ENCODE measurements at regions not wholly inside any gene's neighbourhood (a gene's known extent, or its start where the extent isn't known, plus 50 kb on each side); places are given as distances from the start of the nearest gene placed in this dataset.
"Not testable (repeated sequence)": the region's sequence is repeated elsewhere in the genome, so short reads cannot be mapped to it uniquely, and the experiment has no call there.

GRCh38 chr11:82045748-82046457, 687.8 kb downstream of the FAM181B start:
- no peak for DNase-seq

- no peak for DNase-seq
Observed at GRCh38 chr11:82043316-82043715, 690.3 kb downstream of the FAM181B start.

- DNase-seq, result no peak
Observed at GRCh38 chr11:82041764-82042163, 691.9 kb downstream of the FAM181B start.

- DNase-seq, result no peak
Observed at GRCh38 chr11:82038154-82038553, 695.5 kb downstream of the FAM181B start.

DNA sequence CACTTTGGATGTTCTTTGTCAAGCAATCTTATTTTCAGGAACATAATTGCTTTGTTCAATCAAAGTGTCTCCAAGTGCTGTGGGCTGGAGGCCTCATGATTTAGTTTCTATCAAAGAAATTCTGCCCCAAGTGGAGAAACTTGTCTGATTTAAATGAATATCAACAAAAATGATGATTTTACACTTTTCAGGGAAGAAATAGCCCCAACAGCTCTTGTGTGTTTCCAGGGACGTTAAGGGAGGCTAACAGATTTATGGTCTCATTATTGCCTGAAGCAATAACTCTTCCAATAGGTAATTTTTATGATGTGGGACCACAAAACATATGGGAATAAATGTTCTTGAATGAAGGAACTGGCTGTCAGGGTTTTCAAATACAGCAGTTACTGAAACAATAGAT, 699.1 kb downstream of the FAM181B start:
- DNase-seq, result no peak

GRCh38 chr11:82027335-82027734, 706.3 kb downstream of the FAM181B start:
- not testable (repeated sequence) for DNase-seq

DNA sequence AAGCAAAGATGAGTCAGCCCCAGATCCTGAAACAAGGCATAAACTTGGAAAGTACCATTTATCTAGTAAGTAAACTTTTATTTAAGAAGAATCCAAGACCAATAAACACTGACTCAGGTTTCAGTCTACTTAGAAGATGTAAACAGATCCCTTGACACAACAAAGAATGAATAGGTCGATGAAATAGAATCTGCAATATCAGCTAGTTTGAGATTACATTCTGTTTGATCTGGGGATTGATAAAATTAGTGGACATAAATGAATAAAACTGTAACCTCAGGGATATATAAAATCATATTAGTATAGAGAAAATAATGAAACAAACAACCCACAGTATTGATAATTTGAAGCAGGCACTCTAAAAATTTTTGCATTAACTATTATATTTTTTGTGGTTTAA, 708.9 kb downstream of the FAM181B start:
- DNase-seq, result no peak

DNA sequence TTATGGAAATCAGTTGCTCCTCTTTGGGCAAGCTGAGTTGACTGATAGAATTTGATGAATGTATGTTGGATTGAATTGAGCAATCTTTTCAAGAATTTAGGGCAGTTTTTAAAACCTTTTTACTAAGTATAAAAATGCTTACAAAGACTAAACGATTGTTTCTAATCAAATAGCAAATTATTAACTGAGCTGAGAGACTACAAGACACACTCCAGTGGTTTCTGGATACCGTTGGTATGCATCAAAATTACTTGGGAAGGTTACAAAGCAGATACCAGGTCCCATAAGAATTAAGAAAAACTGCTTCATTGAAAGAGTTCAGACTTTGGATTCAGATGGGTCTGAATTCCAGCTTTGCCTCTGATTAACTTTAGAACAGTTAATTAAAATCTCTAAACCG, 721.4 kb downstream of the FAM181B start:
- no peak for DNase-seq

GRCh38 chr11:82009133-82009532, 724.5 kb downstream of the FAM181B start:
- DNase-seq, result no peak

- DNase-seq, result no peak
Observed at GRCh38 chr11:82007521-82007920, 726.1 kb downstream of the FAM181B start.

GRCh38 chr11:82004537-82005213, 729.0 kb downstream of the FAM181B start:
- no peak for DNase-seq

GRCh38 chr11:82003671-82004515, 729.8 kb downstream of the FAM181B start:
- DNase-seq, result no peak

DNA sequence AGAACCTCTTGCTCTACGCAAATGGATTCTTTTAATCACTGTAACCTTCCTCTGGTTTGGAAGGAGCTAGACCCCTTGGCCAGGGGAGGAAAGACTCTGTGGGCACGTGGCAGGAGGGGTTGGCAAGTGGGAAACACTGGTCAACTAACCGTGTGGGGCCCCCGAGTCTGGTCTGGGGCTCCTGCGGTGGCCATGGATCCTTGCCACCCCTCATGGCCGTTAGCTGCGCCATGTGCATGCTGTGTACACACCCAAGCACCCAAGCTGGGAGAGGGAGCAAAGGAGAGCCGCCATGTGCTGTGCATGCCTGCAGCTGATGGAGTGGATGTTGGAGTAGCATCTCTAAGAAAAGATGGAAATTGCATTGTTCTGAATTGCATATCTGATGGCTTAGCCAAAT, 730.6 kb downstream of the FAM181B start:
- DNase-seq, result no peak

GRCh38 chr11:81995889-81996288, 737.8 kb downstream of the FAM181B start:
- DNase-seq, result no peak

DNA sequence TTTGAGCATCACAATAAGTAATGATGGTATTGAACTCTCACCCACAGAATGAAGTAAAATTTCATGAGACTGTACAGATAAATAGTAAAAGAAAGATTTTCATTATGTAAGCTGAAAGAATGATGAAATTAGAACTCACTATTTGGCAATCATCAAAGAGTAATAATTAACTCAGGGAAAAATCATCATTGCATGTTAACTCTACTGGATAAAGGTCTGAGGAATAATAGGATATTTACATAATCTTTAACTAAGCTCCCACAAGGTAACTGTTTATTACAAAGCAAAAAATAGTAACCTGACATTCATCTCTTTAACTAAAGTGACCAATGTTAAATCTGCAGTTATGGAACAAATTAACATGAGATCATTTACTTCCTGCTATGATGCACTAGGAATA, 739.9 kb downstream of the FAM181B start:
- no peak for DNase-seq

- no peak for DNase-seq
Observed at GRCh38 chr11:81990659-81991443, 742.8 kb downstream of the FAM181B start.

GRCh38 chr11:81989093-81989492, 744.6 kb downstream of the FAM181B start:
- no peak for DNase-seq

GRCh38 chr11:81987829-81988472, 745.7 kb downstream of the FAM181B start:
- no peak for DNase-seq

DNA sequence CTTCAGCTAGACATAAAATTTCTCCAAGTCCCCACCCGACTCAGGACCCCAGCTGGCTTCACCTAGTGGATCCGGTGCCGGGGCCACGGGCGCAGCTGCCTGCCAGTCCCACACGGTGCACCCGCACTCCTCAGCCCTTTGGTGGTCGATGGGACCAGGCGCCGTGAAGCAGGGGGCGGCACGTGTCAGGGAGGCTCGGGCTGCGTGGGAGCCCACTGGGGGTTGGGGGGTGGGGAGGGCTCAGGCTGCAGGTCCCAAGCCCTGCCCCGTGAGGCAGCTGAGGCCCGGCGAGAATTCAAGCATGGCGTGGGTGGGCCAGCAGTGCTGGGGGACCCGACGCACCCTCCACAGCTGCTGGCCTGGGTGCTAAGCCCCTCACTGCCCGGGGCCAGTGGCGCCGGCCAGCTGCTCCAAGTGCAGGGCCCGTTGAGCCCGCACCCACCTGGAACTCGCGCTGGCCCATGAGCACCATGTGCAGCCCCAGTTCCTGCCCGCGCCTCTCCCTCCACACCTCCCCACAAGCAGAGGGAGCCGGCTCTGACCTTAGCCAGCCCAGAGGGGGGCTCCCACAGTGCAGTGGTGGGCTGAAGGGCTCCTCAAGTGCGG, 747.0 kb downstream of the FAM181B start:
- no peak for DNase-seq

DNA sequence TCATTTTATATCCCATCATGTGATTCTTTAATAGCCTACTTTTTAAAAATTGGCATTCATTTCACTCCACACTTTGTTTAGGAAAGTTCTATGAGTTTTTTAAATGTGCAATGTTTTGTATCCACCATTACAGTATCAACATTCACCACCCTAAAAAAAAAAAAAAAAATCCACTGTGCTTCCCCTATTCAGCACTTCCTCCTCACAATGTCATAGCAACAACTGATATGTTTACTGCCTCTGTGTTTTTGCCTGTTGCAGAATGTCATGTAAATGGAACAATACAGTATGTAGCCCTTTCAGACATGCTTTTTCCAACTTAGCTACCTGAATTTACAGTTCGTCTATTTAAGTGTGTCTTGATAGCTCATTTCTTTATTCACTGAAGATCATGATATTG, 754.2 kb downstream of the FAM181B start:
- DNase-seq, result no peak

GRCh38 chr11:81975261-81975900, 758.3 kb downstream of the FAM181B start:
- no peak for DNase-seq

All from effector CD8-positive, alpha-beta T cell (primary cell).